HT1080 (cell line): ENCODE measurements at regions not wholly inside any gene's neighbourhood (a gene's known extent, or its start where the extent isn't known, plus 50 kb on each side); places are given as distances from the start of the nearest gene placed in this dataset.

ENCODE experiments used
- DNase-seq: peaks from one replicate; pipeline ENCODE4 v3.0.0-alpha.2; 2015; ENCODE audit warnings: low read depth

- DNase-seq: no peak
Measured at GRCh38 chr6:14630016-14630415, 512.4 kb downstream of the CD83 start.

- DNase-seq: no peak
Measured at GRCh38 chr6:14633479-14633878, 515.9 kb downstream of the CD83 start.

DNA sequence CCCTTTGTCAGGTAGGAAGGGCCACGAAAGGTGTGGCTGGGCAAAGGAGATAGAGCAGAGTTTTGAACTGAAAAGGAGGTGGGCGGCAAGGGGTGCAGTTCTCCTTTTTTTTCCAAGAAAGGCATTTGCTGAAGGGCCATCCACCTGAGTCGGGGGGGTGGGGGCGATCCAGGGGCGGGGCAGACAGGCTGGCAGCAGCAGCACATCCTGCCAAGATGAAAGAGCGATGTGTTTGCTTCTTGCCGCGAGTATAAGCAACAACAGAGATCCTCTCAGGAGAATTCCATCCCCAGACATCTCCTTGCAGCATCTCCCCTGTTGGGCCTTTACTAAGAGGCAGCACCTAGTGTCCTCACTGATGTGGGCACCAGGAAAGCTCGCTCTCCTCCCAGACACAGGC lies 516.5 kb downstream of the CD83 start:
- no peak for DNase-seq

DNA sequence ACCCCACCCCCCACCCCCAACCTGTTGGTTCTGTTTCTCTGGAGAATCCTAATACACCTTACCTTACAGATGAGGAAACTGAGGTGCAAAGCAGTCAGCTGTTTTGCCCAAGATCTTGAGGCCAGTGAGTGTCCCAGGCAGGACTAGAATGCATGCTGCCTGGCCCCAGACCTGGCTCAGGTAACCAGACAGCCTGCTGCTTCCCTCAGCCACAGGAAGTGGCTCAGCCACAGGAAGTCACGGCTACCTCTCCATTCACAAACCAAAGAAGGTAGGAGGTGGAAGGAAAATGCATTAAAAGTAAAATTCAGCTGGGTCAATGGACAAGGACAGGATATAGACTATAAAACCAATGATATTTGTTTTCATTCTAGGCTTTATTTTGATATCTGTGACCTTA lies 517.6 kb downstream of the CD83 start:
- no peak for DNase-seq

DNA sequence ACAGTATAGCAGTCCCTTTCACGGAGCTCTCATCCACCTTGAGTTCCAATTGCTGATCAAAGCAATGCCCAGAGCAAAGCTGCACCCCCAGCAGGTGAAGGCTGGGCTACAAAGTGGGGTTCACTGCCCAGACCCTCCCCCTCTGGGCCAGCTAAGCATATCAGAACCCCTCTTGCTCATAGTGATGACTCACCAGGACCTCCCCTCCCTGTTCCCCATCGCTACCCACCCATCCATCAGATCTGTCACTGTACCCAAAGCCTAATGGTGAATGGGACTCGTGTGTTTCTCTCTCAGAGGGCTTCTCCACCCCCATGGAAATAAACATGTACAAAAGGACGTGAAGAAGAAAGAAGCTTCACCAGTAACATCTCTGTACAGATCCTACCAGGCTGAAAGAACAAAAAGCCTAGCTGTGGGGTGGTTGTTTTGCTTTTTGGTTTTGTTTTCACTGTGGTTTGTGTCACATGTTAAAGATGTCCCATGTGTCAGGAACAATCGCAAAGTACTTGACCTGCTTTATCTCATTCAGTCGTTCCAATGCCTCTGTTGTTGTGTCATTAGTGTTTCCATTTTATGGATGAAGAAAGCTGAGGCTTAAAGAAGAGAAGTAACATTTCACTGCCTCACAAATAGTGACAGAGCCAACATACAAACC lies 518.5 kb downstream of the CD83 start:
- no peak for DNase-seq

- no peak for DNase-seq
Measured at GRCh38 chr6:14638435-14638905, 520.9 kb downstream of the CD83 start.

- DNase-seq: no peak
Measured at GRCh38 chr6:14638906-14639761, 521.6 kb downstream of the CD83 start.

DNA sequence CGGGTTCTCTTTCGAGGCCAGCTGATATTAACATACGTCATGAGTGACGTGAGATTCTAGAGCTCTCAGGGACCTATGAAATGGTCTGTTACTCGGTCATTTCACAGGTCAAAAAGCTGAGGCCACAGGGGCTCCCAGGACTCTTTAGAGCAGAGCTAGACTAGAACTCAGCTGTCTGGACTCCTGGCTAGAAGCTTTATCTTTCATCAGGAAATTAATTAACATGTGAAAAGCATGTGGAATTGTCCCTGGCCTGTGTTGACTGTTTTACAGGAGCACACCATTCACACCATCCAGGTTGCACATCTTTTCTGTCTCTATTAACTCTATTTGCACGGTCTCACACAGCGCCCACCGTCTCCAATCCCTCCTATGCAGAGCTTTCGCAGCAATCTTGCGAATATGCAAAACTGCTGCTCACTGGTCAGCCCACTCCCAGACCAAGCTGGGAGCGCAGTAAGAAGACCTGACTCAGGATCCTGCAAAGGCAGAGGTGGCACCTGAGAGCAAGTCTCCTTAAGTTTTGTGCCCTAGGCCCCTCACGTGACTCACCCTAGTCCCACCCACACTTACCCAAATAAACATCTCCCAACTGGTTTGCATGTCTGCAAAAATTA lies 522.5 kb downstream of the CD83 start:
- DNase-seq: no peak

DNA sequence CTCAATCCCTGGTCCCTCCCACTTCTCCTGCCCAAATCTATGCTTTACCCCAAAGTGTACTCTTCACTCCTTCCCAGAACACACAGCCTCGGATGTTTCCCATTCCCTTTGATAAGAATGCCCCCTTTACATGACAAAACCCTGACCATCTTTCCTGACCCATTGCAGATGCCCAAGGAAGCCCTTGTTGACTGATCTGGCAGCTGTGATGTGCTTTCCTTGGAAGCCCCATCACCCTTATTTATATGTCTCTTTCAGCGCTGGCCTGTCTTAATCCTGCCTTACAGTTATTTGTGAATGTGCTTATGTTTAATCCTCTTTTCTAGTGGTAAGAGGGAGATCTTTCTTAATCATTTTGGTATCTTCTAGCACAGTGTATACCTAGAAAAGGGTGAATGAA lies 523.1 kb downstream of the CD83 start:
- no peak for DNase-seq

- no peak for DNase-seq
Measured at GRCh38 chr6:14641423-14642135, 524.0 kb downstream of the CD83 start.

GRCh38 chr6:14642136-14642505 lies 524.5 kb downstream of the CD83 start:
- no peak for DNase-seq

DNA sequence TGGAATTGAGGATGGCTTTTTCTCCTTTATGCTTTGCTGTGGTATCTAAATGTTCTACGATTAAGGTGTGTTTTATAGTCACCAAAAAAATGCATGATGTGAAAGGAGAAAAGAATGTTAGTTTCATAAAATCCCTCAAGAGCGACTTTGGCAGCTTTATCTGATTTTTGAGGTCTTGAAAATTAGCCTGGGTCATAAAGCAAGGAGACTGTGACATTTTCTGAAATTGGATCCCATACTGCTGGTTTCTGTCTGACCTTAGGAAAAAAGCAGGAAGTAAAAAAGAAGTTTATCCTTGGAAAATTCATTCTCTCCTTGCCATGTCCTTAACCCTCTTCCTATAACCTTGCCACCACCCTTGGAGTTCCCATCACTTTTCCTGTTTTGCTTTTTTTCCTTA lies 525.3 kb downstream of the CD83 start:
- DNase-seq: no peak

DNA sequence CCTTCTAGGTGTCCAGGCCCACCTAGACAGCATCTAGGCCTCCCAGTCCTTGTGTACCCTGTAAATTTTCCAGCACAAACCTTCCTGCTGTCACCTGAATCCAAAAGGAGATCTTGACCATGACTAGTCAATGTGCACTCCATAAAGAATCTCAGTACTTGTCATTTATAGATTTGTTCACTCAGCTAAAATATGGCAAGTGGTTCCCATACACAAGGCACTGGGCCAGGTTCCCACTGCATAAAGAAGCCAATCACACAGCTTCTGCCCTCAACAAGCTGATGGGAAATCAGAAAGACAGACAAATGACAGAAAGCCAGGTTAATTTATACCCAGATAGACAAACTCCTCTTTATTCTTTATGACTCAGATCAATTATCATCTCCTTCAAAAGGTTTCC lies 526.8 kb downstream of the CD83 start:
- DNase-seq: no peak

DNA sequence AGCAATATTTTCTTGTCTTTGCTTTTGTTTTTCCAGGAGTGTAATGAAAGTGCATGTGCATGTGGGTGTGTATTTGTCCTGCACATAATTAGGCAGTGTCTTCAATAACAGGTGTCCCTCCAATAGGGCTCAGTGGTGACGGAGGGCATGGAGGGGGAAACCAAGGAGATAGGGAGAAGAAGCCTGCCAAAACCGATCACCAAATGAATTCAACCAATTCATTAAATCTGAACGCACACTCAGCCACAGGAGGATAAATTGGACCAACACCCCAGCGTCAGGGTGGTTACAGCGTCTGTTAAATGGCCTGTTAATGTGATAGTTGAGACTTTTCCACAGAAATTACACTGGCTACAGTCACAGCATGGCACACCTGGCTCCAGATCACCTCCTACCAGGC lies 527.6 kb downstream of the CD83 start:
- DNase-seq: no peak

DNA sequence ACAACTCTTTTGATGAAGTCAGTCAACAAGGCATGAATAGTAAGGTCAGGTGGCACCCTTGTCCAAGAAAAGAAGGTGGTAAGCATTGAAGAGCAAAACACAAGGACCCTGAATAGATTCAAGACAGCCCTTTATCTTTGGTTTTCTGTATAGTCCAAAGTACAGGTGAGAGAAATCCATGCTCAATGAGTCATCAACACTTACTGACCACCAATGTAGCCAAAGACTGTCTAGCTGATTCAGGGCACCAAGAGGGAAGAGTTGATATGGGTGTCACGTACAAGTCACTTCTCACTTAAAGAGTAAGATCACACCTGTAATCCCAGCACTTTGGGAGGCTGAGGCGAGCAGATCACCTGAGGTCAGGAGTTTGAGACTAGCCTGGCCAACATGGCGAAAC lies 528.3 kb downstream of the CD83 start:
- DNase-seq: no peak

GRCh38 chr6:14646371-14646770 lies 528.8 kb downstream of the CD83 start:
- DNase-seq: no peak

DNA sequence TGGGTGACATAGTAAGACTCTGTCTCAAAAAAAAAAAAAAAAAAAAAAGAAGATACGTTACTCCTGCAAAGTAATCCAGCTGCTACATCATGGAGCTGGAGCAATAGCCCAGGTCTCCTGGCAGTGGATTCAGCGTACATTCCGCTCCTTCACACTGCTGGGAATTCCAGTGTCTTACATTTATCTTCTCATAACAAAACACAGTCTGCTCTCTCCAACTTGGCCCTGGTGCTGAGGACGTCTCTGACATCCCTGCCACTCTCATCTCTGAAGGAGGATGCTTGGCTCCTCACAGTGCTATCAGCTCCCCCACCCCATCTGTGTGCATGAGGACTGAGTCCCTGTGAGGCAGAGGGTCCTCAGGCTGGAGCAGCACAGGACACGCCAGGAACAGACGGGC lies 529.8 kb downstream of the CD83 start:
- DNase-seq: no peak

- DNase-seq: no peak
Measured at GRCh38 chr6:14652536-14652935, 535.0 kb downstream of the CD83 start.

DNA sequence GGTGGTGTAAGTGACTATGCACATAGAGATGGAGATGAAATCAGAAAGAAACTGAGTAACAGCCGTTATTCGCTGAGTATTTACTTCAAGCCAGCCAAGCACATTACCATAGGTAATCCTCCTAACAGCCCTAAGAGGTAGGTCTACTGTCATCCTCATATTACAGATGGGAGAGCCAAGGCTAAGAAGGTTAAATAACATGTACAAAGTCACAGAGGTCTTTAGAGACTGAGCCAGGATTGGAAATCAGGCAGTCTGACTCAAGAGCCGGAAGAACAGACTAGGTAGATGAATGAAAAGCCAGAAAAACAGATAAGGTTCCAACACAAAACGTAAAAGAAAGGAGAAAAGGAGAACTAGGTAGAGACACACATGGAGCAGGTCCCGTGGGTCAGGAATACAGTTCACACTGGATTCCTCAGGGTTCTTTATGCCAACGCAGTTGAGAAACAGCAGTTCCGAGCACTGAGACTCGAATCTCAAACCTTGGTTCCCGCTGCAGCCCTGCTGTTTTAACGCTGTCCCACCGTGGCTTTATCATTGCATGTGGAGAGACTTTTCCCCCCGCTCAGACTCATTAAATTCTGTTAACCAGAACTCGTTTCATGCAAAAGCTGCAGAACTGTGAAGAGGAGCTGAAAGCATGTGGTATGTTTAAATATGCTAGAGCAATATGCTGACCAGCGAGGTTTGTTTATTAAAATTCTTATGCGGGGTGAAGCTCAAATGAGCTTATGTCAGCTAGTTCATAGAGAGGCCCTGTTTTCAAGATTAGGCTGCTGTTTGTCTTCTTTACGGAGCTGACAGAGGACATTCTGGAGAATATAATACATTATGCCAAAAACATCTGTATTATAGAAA lies 537.9 kb downstream of the CD83 start:
- DNase-seq: no peak

DNA sequence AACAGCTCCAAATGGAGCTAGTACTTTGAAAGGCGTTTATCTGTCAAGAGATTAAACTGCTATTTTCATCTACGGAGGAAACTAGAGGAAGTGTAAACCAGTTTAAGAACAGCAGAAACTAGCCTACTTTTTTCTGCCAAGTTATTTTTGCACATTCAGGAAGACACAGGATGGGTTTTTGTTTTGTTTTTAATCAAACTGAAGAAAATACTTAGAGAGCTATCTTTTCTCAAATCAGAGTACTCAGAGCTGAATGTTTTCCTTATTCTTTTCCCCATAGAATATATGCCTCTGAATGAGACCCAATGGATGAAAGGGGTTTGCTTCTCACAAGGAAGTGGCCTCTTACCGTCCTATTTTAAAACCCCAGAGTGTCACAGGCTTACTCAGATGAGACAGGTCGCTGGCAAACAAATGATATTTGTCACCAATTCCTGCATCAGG lies 538.5 kb downstream of the CD83 start:
- DNase-seq: no peak

- no peak for DNase-seq
Measured at GRCh38 chr6:14656649-14657048, 539.1 kb downstream of the CD83 start.
